Caco-2 (cell line): ENCODE measurements at regions not wholly inside any gene's neighbourhood (a gene's known extent, or its start where the extent isn't known, plus 50 kb on each side); places are given as distances from the start of the nearest gene placed in this dataset.

ENCODE experiments used
- BruUV-seq: library from RNA; stranded (reverse); fragments of 400-500 nt; replicated peaks from 2 replicates; lab custom pipeline; 2021; lab: Mats Ljungman, UMichigan
- CTCF ChIA-PET: fragments of 300-600 bp; sonication (Branson Sonifier 250); formaldehyde crosslinking; loops from one replicate; lab custom pipeline; 2022; ENCODE audit warnings: antibody characterized with exemption; lab: Charles Lee
- POLR2A ChIA-PET: fragments of 300-600 bp; sonication (Branson Sonifier 250); formaldehyde crosslinking; loops from one replicate; lab custom pipeline; 2022; ENCODE audit warnings: antibody characterized with exemption; lab: Charles Lee
- DNase-seq, 2 experiments: peaks; one replicate each; pipeline versions ENCODE4 v3.0.0 to v3.0.0-alpha.2; 2020 to 2022
- H3K27me3 ChIP-seq: replicated peaks from 2 replicates; pipeline ENCODE4 v1.6.0; 2011; ENCODE audit warnings: low read length; ENCODE audit not compliant: control insufficient read depth, insufficient read depth
- H3K36me3 ChIP-seq: 2 replicates; pipeline ENCODE4 v1.5.1; 2011; ENCODE audit warnings: low read length; ENCODE audit not compliant: control insufficient read depth, insufficient read depth
- H3K4me1 ChIP-seq: fragments of 250-450 bp; sonication (Bioruptor Pico); 2 replicates; pipeline ENCODE4 v1.5.1; 2020; ENCODE audit warnings: mild to moderate bottlenecking
- H3K4me3 ChIP-seq: 2 replicates; pipeline ENCODE4 v1.5.1; 2011; ENCODE audit warnings: low read depth, mild to moderate bottlenecking, control low read depth, low read length
- H3K9me3 ChIP-seq: fragments of 250-450 bp; sonication (Bioruptor Pico); 2 replicates; pipeline ENCODE4 v1.5.1; 2020; ENCODE audit warnings: mild to moderate bottlenecking, moderate library complexity
- H3K27ac Mint-ChIP-seq: one replicate; pipeline ENCODE4 v1.8.0; 2022; ENCODE audit warnings: mixed read lengths; ENCODE audit not compliant: unreplicated experiment
- H3K27me3 Mint-ChIP-seq: one replicate; pipeline ENCODE4 v1.8.0; 2022; ENCODE audit warnings: mixed read lengths; ENCODE audit not compliant: insufficient read depth, unreplicated experiment
- H3K36me3 Mint-ChIP-seq: one replicate; pipeline ENCODE4 v1.8.0; 2022; ENCODE audit warnings: mild to moderate bottlenecking, mixed read lengths; ENCODE audit not compliant: insufficient read depth, unreplicated experiment
- H3K4me1 Mint-ChIP-seq: one replicate; pipeline ENCODE4 v1.8.0; 2022; ENCODE audit warnings: low read depth, mixed read lengths; ENCODE audit not compliant: unreplicated experiment
- H3K4me3 Mint-ChIP-seq: one replicate; pipeline ENCODE4 v1.8.0; 2022; ENCODE audit warnings: mild to moderate bottlenecking, moderate library complexity, mixed read lengths; ENCODE audit not compliant: unreplicated experiment
- H3K9me3 Mint-ChIP-seq: one replicate; pipeline ENCODE4 v1.8.0; 2022; ENCODE audit warnings: mixed read lengths; ENCODE audit not compliant: unreplicated experiment
- CTCF ChIP-seq, 2 experiments: fragments of 200-600 bp in 1 of 2; IDR thresholded peaks; 1 replicate in 1 of 2; 2 replicates in 1 of 2; pipeline versions ENCODE4 v1.5.1 to v1.8.0; 2011 to 2022; ENCODE audit warnings: antibody characterized with exemption in 1 of 2, control low read depth in 1 of 2, inconsistent platforms in 1 of 2, low read depth in 1 of 2, low read length in 1 of 2, mild to moderate bottlenecking in 1 of 2, moderate library complexity in 1 of 2; ENCODE audit not compliant: insufficient read depth in 1 of 2, severe bottlenecking in 1 of 2, unreplicated experiment in 1 of 2
- intact Hi-C: fragments of 100-400 bp; cut with micrococcal nuclease; formaldehyde crosslinking; loops from one replicate; pipeline ENCODE4 v1.10.0; 2022; ENCODE audit not compliant: unreplicated experiment

- H3K9me3 Mint-ChIP-seq: no peaks in the 10 kb centered on the region
- intact Hi-C loops: no loop called here
- peaks cover 7% of the 10 kb centered on the region; the same call in 1 of the 2 replicates for H3K9me3 ChIP-seq
- H3K4me3 ChIP-seq: no peak overlapping the region
- CTCF ChIA-PET: no interaction called here
- H3K4me3 Mint-ChIP-seq: no peak overlapping the region
- no peaks in the 10 kb centered on the region for H3K27me3 ChIP-seq
- H3K36me3 Mint-ChIP-seq: no peaks in the 10 kb centered on the region
- no peak for DNase-seq
- no TSS peak for BruUV-seq
- H3K4me1 Mint-ChIP-seq: no peaks in the 10 kb centered on the region
- TF ChIP-seq CTCF (IDR thresholded peaks at IDR 0.05; ENCODE audit: insufficient read depth in 1 of 2, low read depth in 1 of 2, low read length in 1 of 2, severe bottlenecking in 1 of 2, unreplicated experiment in 1 of 2): no peak
- H3K4me1 ChIP-seq: peaks cover 10% of the 10 kb centered on the region
- POLR2A ChIA-PET: no interaction called here
- H3K27me3 Mint-ChIP-seq: no peaks in the 10 kb centered on the region
- no peaks in the 10 kb centered on the region for H3K36me3 ChIP-seq
- H3K27ac Mint-ChIP-seq: no peak overlapping the region
Measured at GRCh38 chr10:117463545-117463920, 79.0 kb upstream of the EMX2 start.

GRCh38 chr10:117462816-117463544 lies 79.6 kb upstream of the EMX2 start:
- ChIA-PET POLR2A (no interaction called here), CTCF (no interaction called here)
- Mint-ChIP-seq H3K9me3 (no peaks in the 10 kb centered on the region), H3K4me3 (no peak overlapping the region), H3K27me3 (no peaks in the 10 kb centered on the region), H3K27ac (no peak overlapping the region), H3K4me1 (no peaks in the 10 kb centered on the region), H3K36me3 (no peaks in the 10 kb centered on the region)
- intact Hi-C loops: no loop called here
- no peak overlapping the region for H3K4me3 ChIP-seq
- BruUV-seq: no TSS peak
- no peak for DNase-seq
- TF ChIP-seq CTCF (IDR thresholded peaks at IDR 0.05; ENCODE audit: insufficient read depth in 1 of 2, low read depth in 1 of 2, low read length in 1 of 2, severe bottlenecking in 1 of 2, unreplicated experiment in 1 of 2): no peak
- no peaks in the 10 kb centered on the region for H3K27me3 ChIP-seq
- peaks cover 7% of the 10 kb centered on the region; the same call in 1 of the 2 replicates for H3K9me3 ChIP-seq
- H3K36me3 ChIP-seq: no peaks in the 10 kb centered on the region
- peaks cover 10% of the 10 kb centered on the region for H3K4me1 ChIP-seq

- no peaks in the 10 kb centered on the region for H3K27me3 ChIP-seq
- no peaks in the 10 kb centered on the region for H3K27me3 Mint-ChIP-seq
- H3K4me1 Mint-ChIP-seq: no peaks in the 10 kb centered on the region
- no peaks in the 10 kb centered on the region for H3K9me3 Mint-ChIP-seq
- DNase-seq: peak in 1 of 2 experiments; percentile 19
- H3K4me3 Mint-ChIP-seq: no peak overlapping the region
- peak in 1 of 2 experiments; percentile 30 for TF ChIP-seq CTCF (IDR thresholded peaks at IDR 0.05; ENCODE audit: insufficient read depth in 1 of 2, low read depth in 1 of 2, low read length in 1 of 2, severe bottlenecking in 1 of 2, unreplicated experiment in 1 of 2)
- no peaks in the 10 kb centered on the region for H3K36me3 ChIP-seq
- CTCF ChIA-PET: interaction anchor here (2.2 kb wide), 1 partner anchor 20 kb away, joined by 11 read pairs; no protein-coding TSS in a partner anchor
- intact Hi-C loops: no loop called here
- POLR2A ChIA-PET: no interaction called here
- peaks cover 7% of the 10 kb centered on the region; the same call in 1 of the 2 replicates for H3K9me3 ChIP-seq
- no TSS peak for BruUV-seq
- peaks cover 10% of the 10 kb centered on the region for H3K4me1 ChIP-seq
- no peaks in the 10 kb centered on the region for H3K36me3 Mint-ChIP-seq
- H3K4me3 ChIP-seq: no peak overlapping the region
- H3K27ac Mint-ChIP-seq: no peak overlapping the region
Measured at GRCh38 chr10:117462424-117462792, 80.1 kb upstream of the EMX2 start.
